GM12878 (cell line): ENCODE measurements at regions not wholly inside any gene's neighbourhood (a gene's known extent, or its start where the extent isn't known, plus 50 kb on each side); places are given as distances from the start of the nearest gene placed in this dataset.

Experiments used
- ATAC-seq: fragments of 200-7000 bp; cut with Tn5 transposase; 3 replicates; pipeline ENCODE4 v1.9.1; 2020; ENCODE audit warnings: mild to moderate bottlenecking, moderate library complexity
- BruUV-seq: library from RNA; stranded (reverse); fragments of 400-500 nt; replicated peaks from 2 replicates; lab custom pipeline; 2021; lab: Mats Ljungman, UMichigan
- CTCF ChIA-PET: fragments of 300-600 bp; sonication (Branson Sonifier 250); formaldehyde crosslinking; extraction: SDS; loops from one replicate; lab custom pipeline; 2021; ENCODE audit warnings: inconsistent platforms; lab: Yijun Ruan, JAX
- POLR2A ChIA-PET: fragments of 350-600 bp; formaldehyde crosslinking; extraction: SDS; loops from one replicate; lab custom pipeline; 2021; ENCODE audit warnings: inconsistent platforms; lab: Charles Lee
- RAD21 ChIA-PET: fragments of 300-600 bp; sonication (Branson Sonifier 250); formaldehyde crosslinking; loops from one replicate; lab custom pipeline; 2023; ENCODE audit warnings: antibody characterized with exemption; ENCODE audit not compliant: unreplicated experiment; lab: Charles Lee
- SMC1A ChIA-PET: fragments of 300-600 bp; sonication (Branson Sonifier 250); formaldehyde crosslinking; loops from one replicate; lab custom pipeline; 2023; ENCODE audit not compliant: unreplicated experiment, uncharacterized antibody; lab: Charles Lee
- DNase-seq: peaks from one replicate; pipeline ENCODE4 v3.0.0-alpha.2; 2011; ENCODE audit warnings: low read depth, low spot score
- FAIRE-seq: peaks from 3 replicates; lab custom pipeline; 2011; peaks lifted over from hg19 to GRCh38; lab: Jason Lieb, UNC
- H2AFZ ChIP-seq: 2 replicates; pipeline ENCODE4 v1.6.0; 2011; ENCODE audit warnings: low read depth, low read length, control low read depth; ENCODE audit not compliant: control insufficient read depth
- H3K27ac ChIP-seq: 2 replicates; pipeline ENCODE4 v1.5.1; 2011; ENCODE audit warnings: control low read depth; ENCODE audit not compliant: control insufficient read depth, insufficient read depth
- H3K27me3 ChIP-seq, 2 experiments: replicated peaks in 1 of 2; 2 replicates each; pipeline versions ENCODE4 v1.6.0 to v1.6.1; 2011; ENCODE audit warnings: low read length in 1 of 2; ENCODE audit not compliant: control insufficient read depth in 2 of 2, insufficient read depth in 2 of 2
- H3K36me3 ChIP-seq, 2 experiments: 2 replicates each; pipeline ENCODE4 v1.5.1; 2011; ENCODE audit warnings: low read length in 1 of 2; ENCODE audit not compliant: control insufficient read depth in 2 of 2, insufficient read depth in 2 of 2
- H3K4me1 ChIP-seq: 2 replicates; pipeline ENCODE4 v1.6.1; 2011; ENCODE audit warnings: mild to moderate bottlenecking, low read length, moderate library complexity, mixed read lengths; ENCODE audit not compliant: control insufficient read depth, insufficient read depth
- H3K4me2 ChIP-seq: 2 replicates; pipeline ENCODE4 v1.6.0; 2011; ENCODE audit warnings: control low read depth; ENCODE audit not compliant: control insufficient read depth, insufficient read depth
- H3K4me3 ChIP-seq: fragments of 200-600 bp; sonication (generic); 2 replicates; pipeline ENCODE4 v1.5.1; 2016
- H3K79me2 ChIP-seq: 2 replicates; pipeline ENCODE4 v1.6.0; 2011; ENCODE audit warnings: low read length; ENCODE audit not compliant: control insufficient read depth, insufficient read depth
- H3K9ac ChIP-seq: 2 replicates; pipeline ENCODE4 v1.8.0; 2011; ENCODE audit warnings: low read length, control low read depth, mixed read lengths; ENCODE audit not compliant: control insufficient read depth, insufficient read depth
- H3K9me3 ChIP-seq: replicated peaks from 3 replicates; pipeline ENCODE4 v1.5.1; 2011; ENCODE audit warnings: mild to moderate bottlenecking, low read length; ENCODE audit not compliant: control insufficient read depth, insufficient read depth
- H4K20me1 ChIP-seq: 2 replicates; pipeline ENCODE4 v1.6.0; 2011; ENCODE audit not compliant: control insufficient read depth, insufficient read depth
- BHLHE40 ChIP-seq, 2 experiments: fragments of 450-650 bp in 1 of 2; IDR thresholded peaks; 2 replicates each; pipeline ENCODE4 v1.6.1; 2011 to 2017; ENCODE audit warnings: low read depth in 2 of 2, borderline replicate concordance in 1 of 2, improper control_type of control experiment in 1 of 2, low read length in 1 of 2, mild to moderate bottlenecking in 1 of 2
- ELK1 ChIP-seq: IDR thresholded peaks from 2 replicates; pipeline ENCODE4 v1.6.1; 2012; ENCODE audit warnings: low read depth, low read length, improper control_type of control experiment
- FOS ChIP-seq: IDR thresholded peaks from 3 replicates; pipeline ENCODE4 v1.6.1; 2011; ENCODE audit warnings: borderline replicate concordance; ENCODE audit not compliant: insufficient read length; ENCODE audit errors: extremely low read depth
- HCFC1 ChIP-seq: fragments of 150-350 bp; IDR thresholded peaks from 2 replicates; pipeline ENCODE4 v1.6.1; 2014; ENCODE audit warnings: low read length
- LARP7 ChIP-seq: fragments of 450-650 bp; IDR thresholded peaks from 2 replicates; pipeline ENCODE4 v1.6.1; 2017; ENCODE audit warnings: mild to moderate bottlenecking
- MXI1 ChIP-seq: fragments of 150-350 bp; IDR thresholded peaks from 2 replicates; pipeline ENCODE4 v1.6.1; 2011; ENCODE audit warnings: low read depth, mild to moderate bottlenecking, inconsistent platforms, low read length, improper control_type of control experiment
- MYB ChIP-seq: fragments of 150-350 bp; IDR thresholded peaks from 2 replicates; pipeline ENCODE4 v1.6.1; 2014; ENCODE audit warnings: mild to moderate bottlenecking, low read depth, low read length, borderline replicate concordance
- PBX3 ChIP-seq: IDR thresholded peaks from 2 replicates; pipeline ENCODE4 v1.6.1; 2011; ENCODE audit warnings: mild to moderate bottlenecking, low read depth, low read length, moderate library complexity; ENCODE audit not compliant: insufficient replicate concordance
- STAT1 ChIP-seq: fragments of 450-650 bp; conservative IDR thresholded peaks from 2 replicates; pipeline ENCODE4 v1.6.1; 2014; ENCODE audit warnings: antibody characterized with exemption, mild to moderate bottlenecking
- TAF1 ChIP-seq: IDR thresholded peaks from 2 replicates; pipeline ENCODE4 v1.6.1; 2011; ENCODE audit warnings: mild to moderate bottlenecking, low read depth, low read length, borderline replicate concordance
- ZBTB40 ChIP-seq: fragments of 450-650 bp; IDR thresholded peaks from 2 replicates; pipeline ENCODE4 v1.6.1; 2016; ENCODE audit warnings: mild to moderate bottlenecking, moderate library complexity, borderline replicate concordance
- ZNF622 ChIP-seq: fragments of 450-650 bp; IDR thresholded peaks from 2 replicates; pipeline ENCODE4 v1.6.1; 2017; ENCODE audit warnings: mild to moderate bottlenecking, inconsistent platforms
- WGBS: methylation state at CpG from one replicate; pipeline ENCODE4 v1.1.6; 2016; ENCODE audit warnings: low lambda C conversion rate; ENCODE audit not compliant: insufficient replicate concordance, insufficient coverage; ENCODE audit errors: missing lambda C conversion rate; 5-methylcytosine and 5-hydroxymethylcytosine counted together
- in situ Hi-C: fragments of 300-500 bp; cut with MboI; formaldehyde crosslinking; loops from 9 replicates; pipeline ENCODE4 v1.14.3; 2018; ENCODE audit warnings: mixed read lengths
- intact Hi-C: fragments of 100-400 bp; cut with micrococcal nuclease; formaldehyde crosslinking; loops from one replicate; pipeline ENCODE4 v1.14.2; 2022; ENCODE audit not compliant: unreplicated experiment

GRCh38 chr18:34028324-34028723, 196.4 kb downstream of the NOL4 start (continued):
- TF ChIP-seq ELK1 (no peak), ZNF622 (no peak), LARP7 (no peak), MYB (no peak), TAF1 (no peak)
- TF ChIP-seq, all 136 proteins: peak for 0

- no peaks in the 10 kb centered on the region for H3K4me1 ChIP-seq
- H3K27me3 ChIP-seq, result no peaks in the 10 kb centered on the region
- H3K79me2 ChIP-seq, result no peaks in the 10 kb centered on the region
- in situ Hi-C loops, result no loop called here
- FAIRE-seq (no peak), DNase-seq (no peak), ATAC-seq (no peak)
- POLR2A ChIA-PET, result interaction anchor here (1.0 kb wide), 1 partner anchor 14 kb away, joined by 3 read pairs; no protein-coding TSS in a partner anchor
- no peak overlapping the region for H3K4me3 ChIP-seq
- BruUV-seq, result no TSS peak
- SMC1A ChIA-PET, result interaction anchor here (0.6 to 1.2 kb wide), 2 partner anchors 13 to 134 kb away, joined by 3 to 5 read pairs; no protein-coding TSS in a partner anchor
- 94% methylated on average over 1 of the region's 1 CpG for WGBS
- no peaks in the 10 kb centered on the region for H3K9me3 ChIP-seq
- intact Hi-C loops, result no loop called here
- H4K20me1 ChIP-seq, result no peaks in the 10 kb centered on the region
- no peak overlapping the region for H2AFZ ChIP-seq
- no peaks in the 10 kb centered on the region for H3K36me3 ChIP-seq
- H3K9ac ChIP-seq, result no peak overlapping the region
- CTCF ChIA-PET, result interaction anchor here (1.0 to 1.2 kb wide), 2 partner anchors 9 to 186 kb away, joined by 3 read pairs; no protein-coding TSS in a partner anchor
- H3K4me2 ChIP-seq, result no peak overlapping the region
- H3K27ac ChIP-seq, result no peak overlapping the region
- RAD21 ChIA-PET, result no interaction called here
- no peak for TF ChIP-seq HCFC1
- TF ChIP-seq MXI1, result no peak
- TF ChIP-seq STAT1, result no peak
- TF ChIP-seq ZBTB40, result no peak
- no peak for TF ChIP-seq BHLHE40 (IDR thresholded peaks at IDR 0.05; ENCODE audit: borderline replicate concordance in 1 of 2, low read depth in 2 of 2, low read length in 1 of 2)
- no peak for TF ChIP-seq PBX3
- TF ChIP-seq FOS, result no peak
Observed at GRCh38 chr18:34025191-34025801, 199.4 kb downstream of the NOL4 start.
